Iris pigment epithelial cell (primary cell): ENCODE measurements at regions not wholly inside any gene's neighbourhood (a gene's known extent, or its start where the extent isn't known, plus 50 kb on each side); places are given as distances from the start of the nearest gene placed in this dataset.
"Not testable (repeated sequence)": the region's sequence is repeated elsewhere in the genome, so short reads cannot be mapped to it uniquely, and the experiment has no call there.

ENCODE experiments used
- DNase-seq: peaks from one replicate; pipeline ENCODE4 v3.0.0-alpha.2; 2011; ENCODE audit warnings: low read depth

GRCh38 chr11:39809833-39810232 lies 1649.6 kb downstream of the LRRC4C start:
- DNase-seq, result no peak

GRCh38 chr11:39807904-39808303 lies 1651.5 kb downstream of the LRRC4C start:
- no peak for DNase-seq

- no peak for DNase-seq
Observed at GRCh38 chr11:39806652-39807051, 1652.8 kb downstream of the LRRC4C start.

GRCh38 chr11:39804271-39804670 lies 1655.2 kb downstream of the LRRC4C start:
- no peak for DNase-seq

GRCh38 chr11:39786682-39787081 lies 1672.8 kb downstream of the LRRC4C start:
- DNase-seq, result no peak

- DNase-seq, result no peak
Observed at GRCh38 chr11:39786281-39786680, 1673.2 kb downstream of the LRRC4C start.

GRCh38 chr11:39784873-39785272 lies 1674.6 kb downstream of the LRRC4C start:
- no peak for DNase-seq

- no peak for DNase-seq
Observed at GRCh38 chr11:39780131-39780530, 1679.3 kb downstream of the LRRC4C start.

- DNase-seq, result no peak
Observed at GRCh38 chr11:39777035-39777434, 1682.4 kb downstream of the LRRC4C start.

GRCh38 chr11:39772525-39773137 lies 1686.8 kb downstream of the LRRC4C start:
- no peak for DNase-seq

GRCh38 chr11:39768214-39768613 lies 1691.2 kb downstream of the LRRC4C start:
- DNase-seq, result no peak

GRCh38 chr11:39745401-39745800 lies 1714.1 kb downstream of the LRRC4C start:
- peak; percentile 15 for DNase-seq

GRCh38 chr11:39741066-39741465 lies 1718.4 kb downstream of the LRRC4C start:
- DNase-seq, result peak; percentile 1

GRCh38 chr11:39736351-39736750 lies 1723.1 kb downstream of the LRRC4C start:
- DNase-seq, result not testable (repeated sequence)

GRCh38 chr11:39732001-39732400 lies 1727.5 kb downstream of the LRRC4C start:
- DNase-seq, result no peak

- no peak for DNase-seq
Observed at GRCh38 chr11:39725081-39725480, 1734.4 kb downstream of the LRRC4C start.

- DNase-seq, result no peak
Observed at GRCh38 chr11:39724404-39724803, 1735.0 kb downstream of the LRRC4C start.

GRCh38 chr11:39712581-39712980 lies 1746.9 kb downstream of the LRRC4C start:
- no peak for DNase-seq

- no peak for DNase-seq
Observed at GRCh38 chr11:39690856-39691255, 1768.6 kb downstream of the LRRC4C start.

GRCh38 chr11:39683951-39684554 lies 1775.4 kb downstream of the LRRC4C start:
- DNase-seq, result no peak

- DNase-seq, result no peak
Observed at GRCh38 chr11:39683288-39683950, 1776.0 kb downstream of the LRRC4C start.

- no peak for DNase-seq
Observed at GRCh38 chr11:39681428-39681827, 1778.0 kb downstream of the LRRC4C start.

- no peak for DNase-seq
Observed at GRCh38 chr11:39678996-39679395, 1780.5 kb downstream of the LRRC4C start.

GRCh38 chr11:39675171-39675570 lies 1784.3 kb downstream of the LRRC4C start:
- DNase-seq, result no peak
